Right lobe of liver (tissue), 4 donors: ENCODE measurements at regions not wholly inside any gene's neighbourhood (a gene's known extent, or its start where the extent isn't known, plus 50 kb on each side); places are given as distances from the start of the nearest gene placed in this dataset.

Source experiments
- POLR2A ChIP-seq: fragments of 450-650 bp; IDR thresholded peaks from one replicate; pipeline ENCODE4 v1.6.1; 2017; ENCODE audit warnings: antibody characterized with exemption, mild to moderate bottlenecking
- TF ChIP-seq, protein P1 (sequence below), 4 donors: fragments of 200-600 bp in 3 of 4; fragments of 450-650 bp in 1 of 4; IDR thresholded peaks; one replicate each; pipeline versions ENCODE4 v1.5.1 to v1.8.0; 2016 to 2022; ENCODE audit warnings: antibody characterized with exemption in 4 of 4, mild to moderate bottlenecking in 2 of 4
- donor health status: DM: no; HTN: no; CAD: no.
- donor health status: DM: no; HTN: no; CAD: no.
- donor health status: DM: no; HTN: yes; CAD: no.

DNA sequence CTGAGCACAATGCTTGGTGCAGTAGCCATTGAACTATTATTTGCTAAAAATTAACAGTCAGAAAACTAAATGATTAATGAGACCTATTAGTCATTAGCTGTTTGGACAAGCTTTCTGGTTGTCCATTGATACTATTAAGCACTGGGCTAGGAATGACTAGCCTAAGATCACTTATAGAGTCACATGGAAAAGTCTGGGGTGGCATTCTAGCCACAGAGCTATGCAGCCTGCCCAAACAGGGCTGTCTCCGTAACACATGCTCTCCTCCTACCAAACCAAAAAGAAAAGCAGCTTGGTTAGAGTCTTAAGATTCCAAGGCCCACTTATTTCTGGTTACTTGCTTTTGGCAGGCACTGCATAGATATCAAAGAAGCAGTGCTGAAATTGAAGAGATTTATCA lies 193.5 kb upstream of the NBEA start:
- TF ChIP-seq, protein P1, sequence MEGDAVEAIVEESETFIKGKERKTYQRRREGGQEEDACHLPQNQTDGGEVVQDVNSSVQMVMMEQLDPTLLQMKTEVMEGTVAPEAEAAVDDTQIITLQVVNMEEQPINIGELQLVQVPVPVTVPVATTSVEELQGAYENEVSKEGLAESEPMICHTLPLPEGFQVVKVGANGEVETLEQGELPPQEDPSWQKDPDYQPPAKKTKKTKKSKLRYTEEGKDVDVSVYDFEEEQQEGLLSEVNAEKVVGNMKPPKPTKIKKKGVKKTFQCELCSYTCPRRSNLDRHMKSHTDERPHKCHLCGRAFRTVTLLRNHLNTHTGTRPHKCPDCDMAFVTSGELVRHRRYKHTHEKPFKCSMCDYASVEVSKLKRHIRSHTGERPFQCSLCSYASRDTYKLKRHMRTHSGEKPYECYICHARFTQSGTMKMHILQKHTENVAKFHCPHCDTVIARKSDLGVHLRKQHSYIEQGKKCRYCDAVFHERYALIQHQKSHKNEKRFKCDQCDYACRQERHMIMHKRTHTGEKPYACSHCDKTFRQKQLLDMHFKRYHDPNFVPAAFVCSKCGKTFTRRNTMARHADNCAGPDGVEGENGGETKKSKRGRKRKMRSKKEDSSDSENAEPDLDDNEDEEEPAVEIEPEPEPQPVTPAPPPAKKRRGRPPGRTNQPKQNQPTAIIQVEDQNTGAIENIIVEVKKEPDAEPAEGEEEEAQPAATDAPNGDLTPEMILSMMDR (IDR thresholded peaks at IDR 0.05) = no peak
- TF ChIP-seq POLR2A = no peak
